ENCODE measurements at regions not wholly inside any gene's neighbourhood (a gene's known extent, or its start where the extent isn't known, plus 50 kb on each side); places are given as distances from the start of the nearest gene placed in this dataset.

DNA sequence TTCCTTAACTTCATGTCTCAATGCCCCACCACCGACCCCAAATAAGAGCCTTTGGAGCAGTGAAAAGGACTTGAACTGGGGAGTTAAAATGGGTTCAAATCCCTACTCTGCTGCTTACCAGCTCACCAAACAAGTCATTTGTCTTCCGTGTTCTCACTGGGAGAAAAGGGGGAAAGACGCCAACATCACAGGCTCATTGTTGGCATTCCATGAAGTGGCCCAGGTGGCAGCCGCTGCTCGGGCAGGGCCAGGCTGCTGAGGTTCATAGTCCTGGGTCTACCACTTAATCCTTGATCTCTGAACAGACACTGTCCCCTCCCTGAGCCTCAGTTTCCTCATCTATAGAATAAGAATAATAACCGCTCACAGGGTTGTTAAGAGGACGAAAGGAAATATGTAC, 103.0 kb downstream of the APOB start:
- TF ChIP-seq, protein P1, sequence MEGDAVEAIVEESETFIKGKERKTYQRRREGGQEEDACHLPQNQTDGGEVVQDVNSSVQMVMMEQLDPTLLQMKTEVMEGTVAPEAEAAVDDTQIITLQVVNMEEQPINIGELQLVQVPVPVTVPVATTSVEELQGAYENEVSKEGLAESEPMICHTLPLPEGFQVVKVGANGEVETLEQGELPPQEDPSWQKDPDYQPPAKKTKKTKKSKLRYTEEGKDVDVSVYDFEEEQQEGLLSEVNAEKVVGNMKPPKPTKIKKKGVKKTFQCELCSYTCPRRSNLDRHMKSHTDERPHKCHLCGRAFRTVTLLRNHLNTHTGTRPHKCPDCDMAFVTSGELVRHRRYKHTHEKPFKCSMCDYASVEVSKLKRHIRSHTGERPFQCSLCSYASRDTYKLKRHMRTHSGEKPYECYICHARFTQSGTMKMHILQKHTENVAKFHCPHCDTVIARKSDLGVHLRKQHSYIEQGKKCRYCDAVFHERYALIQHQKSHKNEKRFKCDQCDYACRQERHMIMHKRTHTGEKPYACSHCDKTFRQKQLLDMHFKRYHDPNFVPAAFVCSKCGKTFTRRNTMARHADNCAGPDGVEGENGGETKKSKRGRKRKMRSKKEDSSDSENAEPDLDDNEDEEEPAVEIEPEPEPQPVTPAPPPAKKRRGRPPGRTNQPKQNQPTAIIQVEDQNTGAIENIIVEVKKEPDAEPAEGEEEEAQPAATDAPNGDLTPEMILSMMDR (IDR thresholded peaks at IDR 0.05; ENCODE audit: insufficient read depth, low read length), result no peak
- TF ChIP-seq POLR2AphosphoS5 (IDR thresholded peaks at IDR 0.05; ENCODE audit: low read depth) (no peak), GABPA (IDR thresholded peaks at IDR 0.05; ENCODE audit: low read depth) (no peak), SPI1 (IDR thresholded peaks at IDR 0.05; ENCODE audit: borderline replicate concordance, low read depth) (no peak)
- TF ChIP-seq, protein P2, sequence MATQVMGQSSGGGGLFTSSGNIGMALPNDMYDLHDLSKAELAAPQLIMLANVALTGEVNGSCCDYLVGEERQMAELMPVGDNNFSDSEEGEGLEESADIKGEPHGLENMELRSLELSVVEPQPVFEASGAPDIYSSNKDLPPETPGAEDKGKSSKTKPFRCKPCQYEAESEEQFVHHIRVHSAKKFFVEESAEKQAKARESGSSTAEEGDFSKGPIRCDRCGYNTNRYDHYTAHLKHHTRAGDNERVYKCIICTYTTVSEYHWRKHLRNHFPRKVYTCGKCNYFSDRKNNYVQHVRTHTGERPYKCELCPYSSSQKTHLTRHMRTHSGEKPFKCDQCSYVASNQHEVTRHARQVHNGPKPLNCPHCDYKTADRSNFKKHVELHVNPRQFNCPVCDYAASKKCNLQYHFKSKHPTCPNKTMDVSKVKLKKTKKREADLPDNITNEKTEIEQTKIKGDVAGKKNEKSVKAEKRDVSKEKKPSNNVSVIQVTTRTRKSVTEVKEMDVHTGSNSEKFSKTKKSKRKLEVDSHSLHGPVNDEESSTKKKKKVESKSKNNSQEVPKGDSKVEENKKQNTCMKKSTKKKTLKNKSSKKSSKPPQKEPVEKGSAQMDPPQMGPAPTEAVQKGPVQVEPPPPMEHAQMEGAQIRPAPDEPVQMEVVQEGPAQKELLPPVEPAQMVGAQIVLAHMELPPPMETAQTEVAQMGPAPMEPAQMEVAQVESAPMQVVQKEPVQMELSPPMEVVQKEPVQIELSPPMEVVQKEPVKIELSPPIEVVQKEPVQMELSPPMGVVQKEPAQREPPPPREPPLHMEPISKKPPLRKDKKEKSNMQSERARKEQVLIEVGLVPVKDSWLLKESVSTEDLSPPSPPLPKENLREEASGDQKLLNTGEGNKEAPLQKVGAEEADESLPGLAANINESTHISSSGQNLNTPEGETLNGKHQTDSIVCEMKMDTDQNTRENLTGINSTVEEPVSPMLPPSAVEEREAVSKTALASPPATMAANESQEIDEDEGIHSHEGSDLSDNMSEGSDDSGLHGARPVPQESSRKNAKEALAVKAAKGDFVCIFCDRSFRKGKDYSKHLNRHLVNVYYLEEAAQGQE (IDR thresholded peaks at IDR 0.05; ENCODE audit: insufficient replicate concordance, low read depth), result no peak

Data from HL-60 (cell line).